IgD-negative memory B cell (primary cell): ENCODE measurements at regions not wholly inside any gene's neighbourhood (a gene's known extent, or its start where the extent isn't known, plus 50 kb on each side); places are given as distances from the start of the nearest gene placed in this dataset.
A peak's percentile ranks its signal among the peaks of the same experiment; 100 is the strongest.

ENCODE experiments used
- H3K27ac Mint-ChIP-seq, 3 donors: one replicate each; pipeline ENCODE4 v1.8.0; 2020 to 2022; ENCODE audit warnings: mild to moderate bottlenecking in 3 of 3, mixed read lengths in 3 of 3, moderate library complexity in 1 of 3
- H3K27me3 Mint-ChIP-seq: one replicate; pipeline ENCODE4 v1.8.0; 2021; ENCODE audit warnings: mixed read lengths
- H3K36me3 Mint-ChIP-seq: one replicate; pipeline ENCODE4 v1.8.0; 2020; ENCODE audit warnings: mild to moderate bottlenecking, mixed read lengths
- H3K4me1 Mint-ChIP-seq, 3 donors: one replicate each; pipeline ENCODE4 v1.8.0; 2020 to 2022; ENCODE audit warnings: mixed read lengths in 3 of 3, mild to moderate bottlenecking in 1 of 3
- H3K4me3 Mint-ChIP-seq, 4 donors: one replicate each; pipeline ENCODE4 v1.8.0; 2020 to 2022; ENCODE audit warnings: mild to moderate bottlenecking in 4 of 4, mixed read lengths in 4 of 4, moderate library complexity in 3 of 4
- H3K9me3 Mint-ChIP-seq, 3 donors: one replicate each; pipeline ENCODE4 v1.8.0; 2020 to 2021; ENCODE audit warnings: mixed read lengths in 3 of 3, mild to moderate bottlenecking in 1 of 3

- Mint-ChIP-seq H3K27ac (peak overlapping the region in 1 of 3 donors; percentile 45), H3K4me1 (peaks cover 10 to 12% (median 11%) of the 10 kb centered on the region in 3 donors), H3K9me3 (peaks cover 4 to 12% (median 5%) of the 10 kb centered on the region in 3 donors), H3K4me3 (no peak overlapping the region), H3K36me3 (peaks cover 3% of the 10 kb centered on the region), H3K27me3 (peaks cover 1% of the 10 kb centered on the region)
Observed at GRCh38 chr5:17441351-17441750, 56.7 kb upstream of the TAF11L2 start.

GRCh38 chr5:17443333-17444130 is 54.5 kb upstream of the TAF11L2 start:
- peaks cover 1% of the 10 kb centered on the region for H3K27me3 Mint-ChIP-seq
- H3K9me3 Mint-ChIP-seq: peaks cover 4 to 12% (median 4%) of the 10 kb centered on the region in 3 donors
- no peak overlapping the region for H3K27ac Mint-ChIP-seq
- H3K4me1 Mint-ChIP-seq: peaks cover 0 to 2% (median 1%) of the 10 kb centered on the region in 3 donors
- H3K4me3 Mint-ChIP-seq: no peak overlapping the region
- H3K36me3 Mint-ChIP-seq: peaks cover 3% of the 10 kb centered on the region

- H3K4me1 Mint-ChIP-seq: peaks cover 0 to 2% (median 1%) of the 10 kb centered on the region in 3 donors
- H3K36me3 Mint-ChIP-seq: peaks cover 3% of the 10 kb centered on the region
- H3K27me3 Mint-ChIP-seq: peaks cover 1% of the 10 kb centered on the region
- H3K9me3 Mint-ChIP-seq: peaks cover 4 to 18% (median 4%) of the 10 kb centered on the region in 3 donors
- no peak overlapping the region for H3K4me3 Mint-ChIP-seq
- H3K27ac Mint-ChIP-seq: no peak overlapping the region
Observed at GRCh38 chr5:17444496-17444895, 53.5 kb upstream of the TAF11L2 start.

GRCh38 chr5:17445185-17445584 is 52.8 kb upstream of the TAF11L2 start:
- no peak overlapping the region for H3K4me3 Mint-ChIP-seq

More at GRCh38 chr5:17445185-17445584, 52.8 kb upstream of the TAF11L2 start:
- Mint-ChIP-seq H3K27me3 (peaks cover 1% of the 10 kb centered on the region), H3K27ac (no peak overlapping the region), H3K9me3 (peaks cover 1 to 11% (median 4%) of the 10 kb centered on the region in 3 donors), H3K4me1 (peaks cover 0 to 2% (median 1%) of the 10 kb centered on the region in 3 donors), H3K36me3 (peaks cover 3% of the 10 kb centered on the region)
